SK-N-SH treated with all-trans-retinoic acid at 6 μM for 48 hours (cell line): ENCODE measurements at regions not wholly inside any gene's neighbourhood (a gene's known extent, or its start where the extent isn't known, plus 50 kb on each side); places are given as distances from the start of the nearest gene placed in this dataset.

Experiments used
- ATAC-seq: fragments of 200-7000 bp; cut with Tn5 transposase; 3 replicates; pipeline ENCODE4 v1.9.1; 2020; ENCODE audit warnings: mild to moderate bottlenecking, moderate library complexity
- ARNTL ChIP-seq: fragments of 450-650 bp; formaldehyde crosslinking; IDR thresholded peaks from 2 replicates; pipeline ENCODE4 v1.5.0; 2020; ENCODE audit warnings: low read depth, mild to moderate bottlenecking, moderate library complexity, borderline replicate concordance
- ESRRG ChIP-seq: fragments of 250-450 bp; sonication (Bioruptor Pico); IDR thresholded peaks from 2 replicates; pipeline ENCODE4 v1.6.1; 2021; ENCODE audit warnings: mild to moderate bottlenecking
- GLIS3 ChIP-seq: fragments of 250-450 bp; sonication (Bioruptor Pico); IDR thresholded peaks from 2 replicates; pipeline ENCODE4 v1.5.0; 2020; ENCODE audit warnings: mild to moderate bottlenecking, moderate library complexity
- ISL1 ChIP-seq: fragments of 250-450 bp; sonication (Bioruptor Pico); IDR thresholded peaks from 2 replicates; pipeline ENCODE4 v2.1.2; 2022; ENCODE audit warnings: mild to moderate bottlenecking, moderate library complexity
- OSR1 ChIP-seq: fragments of 250-450 bp; sonication (Bioruptor Pico); IDR thresholded peaks from 2 replicates; pipeline ENCODE4 v1.8.0; 2022; ENCODE audit warnings: moderate library complexity, mild to moderate bottlenecking, inconsistent platforms
- PPARA ChIP-seq: fragments of 250-450 bp; sonication (Bioruptor Pico); IDR thresholded peaks from 2 replicates; pipeline ENCODE4 v1.5.0; 2020; ENCODE audit warnings: mild to moderate bottlenecking, borderline replicate concordance
- RARB ChIP-seq: fragments of 250-450 bp; sonication (Bioruptor Pico); IDR thresholded peaks from 2 replicates; pipeline ENCODE4 v1.8.0; 2021; ENCODE audit warnings: mild to moderate bottlenecking, moderate library complexity
- SNAI2 ChIP-seq: fragments of 250-450 bp; sonication (Bioruptor Pico); IDR thresholded peaks from 2 replicates; pipeline ENCODE4 v1.5.0; 2020; ENCODE audit warnings: mild to moderate bottlenecking, moderate library complexity
- TCF4 ChIP-seq: fragments of 250-450 bp; sonication (Bioruptor Pico); IDR thresholded peaks from 2 replicates; pipeline ENCODE4 v1.8.0; 2021; ENCODE audit warnings: mild to moderate bottlenecking, moderate library complexity, borderline replicate concordance
- TOX ChIP-seq: fragments of 250-450 bp; sonication (Bioruptor Pico); IDR thresholded peaks from 2 replicates; pipeline ENCODE4 v1.8.0; 2021; ENCODE audit warnings: mild to moderate bottlenecking, moderate library complexity, borderline replicate concordance
- ZC3H10 ChIP-seq: fragments of 250-450 bp; sonication (Bioruptor Pico); IDR thresholded peaks from 2 replicates; pipeline ENCODE4 v1.5.1; 2021; ENCODE audit warnings: mild to moderate bottlenecking, moderate library complexity
- ZFP3 ChIP-seq: fragments of 250-450 bp; sonication (Bioruptor Pico); IDR thresholded peaks from 2 replicates; pipeline ENCODE4 v1.5.0; 2020; ENCODE audit warnings: mild to moderate bottlenecking, moderate library complexity
- ZNF565 ChIP-seq: fragments of 450-650 bp; formaldehyde crosslinking; conservative IDR thresholded peaks from 2 replicates; pipeline ENCODE4 v1.5.0; 2020; ENCODE audit warnings: low read depth, mild to moderate bottlenecking, moderate library complexity
- ZNF70 ChIP-seq: fragments of 450-650 bp; formaldehyde crosslinking; IDR thresholded peaks from 2 replicates; pipeline ENCODE4 v1.5.0; 2020; ENCODE audit warnings: mild to moderate bottlenecking, moderate library complexity
- TF ChIP-seq, protein P1 (sequence below): fragments of 250-450 bp; sonication (Bioruptor Pico); IDR thresholded peaks from 2 replicates; pipeline ENCODE4 v1.5.1; 2021; ENCODE audit warnings: mild to moderate bottlenecking, moderate library complexity
- TF ChIP-seq, protein P2 (sequence below): fragments of 250-450 bp; sonication (Bioruptor Pico); IDR thresholded peaks from 2 replicates; pipeline ENCODE4 v1.5.1; 2020; ENCODE audit warnings: low read depth, mild to moderate bottlenecking, moderate library complexity
- TF ChIP-seq, protein P3 (sequence below): fragments of 250-450 bp; sonication (Bioruptor Pico); IDR thresholded peaks from 2 replicates; pipeline ENCODE4 v1.5.0; 2020; ENCODE audit warnings: mild to moderate bottlenecking, moderate library complexity
- TF ChIP-seq, protein P4 (sequence below): fragments of 250-450 bp; sonication (Bioruptor Pico); IDR thresholded peaks from 2 replicates; pipeline ENCODE4 v1.8.0; 2020; ENCODE audit warnings: mild to moderate bottlenecking, moderate library complexity, borderline replicate concordance
- TF ChIP-seq, protein P5 (sequence below): fragments of 250-450 bp; sonication (Bioruptor Pico); IDR thresholded peaks from 2 replicates; pipeline ENCODE4 v1.8.0; 2021; ENCODE audit warnings: low read depth, mild to moderate bottlenecking, moderate library complexity, borderline replicate concordance

DNA sequence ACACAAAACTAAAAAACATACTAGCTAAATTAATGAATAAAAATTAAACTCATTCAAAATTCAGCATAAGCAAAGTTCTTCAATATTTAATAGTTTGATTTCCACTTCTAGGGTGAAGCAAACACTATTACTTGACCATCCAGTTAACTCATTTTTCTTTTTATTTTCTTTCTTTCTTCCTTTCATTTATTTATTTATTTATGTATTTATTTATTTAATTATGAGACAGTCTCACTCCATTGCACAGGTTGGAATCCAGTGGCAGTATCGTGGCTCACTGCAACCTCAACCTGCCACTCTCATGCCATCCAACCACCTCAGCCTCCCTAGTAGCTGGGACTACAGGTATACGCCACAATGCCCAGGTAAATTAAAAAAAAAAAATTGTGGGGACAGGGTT lies 2069.5 kb downstream of the NCAM2 start (continued):
- TF ChIP-seq ZNF565 (CRISPR knock-in tag): no peak
- no peak for TF ChIP-seq SNAI2 (CRISPR knock-in tag)
- TF ChIP-seq, protein P1, sequence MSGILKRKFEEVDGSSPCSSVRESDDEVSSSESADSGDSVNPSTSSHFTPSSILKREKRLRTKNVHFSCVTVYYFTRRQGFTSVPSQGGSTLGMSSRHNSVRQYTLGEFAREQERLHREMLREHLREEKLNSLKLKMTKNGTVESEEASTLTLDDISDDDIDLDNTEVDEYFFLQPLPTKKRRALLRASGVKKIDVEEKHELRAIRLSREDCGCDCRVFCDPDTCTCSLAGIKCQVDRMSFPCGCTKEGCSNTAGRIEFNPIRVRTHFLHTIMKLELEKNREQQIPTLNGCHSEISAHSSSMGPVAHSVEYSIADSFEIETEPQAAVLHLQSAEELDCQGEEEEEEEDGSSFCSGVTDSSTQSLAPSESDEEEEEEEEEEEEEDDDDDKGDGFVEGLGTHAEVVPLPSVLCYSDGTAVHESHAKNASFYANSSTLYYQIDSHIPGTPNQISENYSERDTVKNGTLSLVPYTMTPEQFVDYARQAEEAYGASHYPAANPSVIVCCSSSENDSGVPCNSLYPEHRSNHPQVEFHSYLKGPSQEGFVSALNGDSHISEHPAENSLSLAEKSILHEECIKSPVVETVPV (CRISPR knock-in tag): no peak
- TF ChIP-seq, protein P2, sequence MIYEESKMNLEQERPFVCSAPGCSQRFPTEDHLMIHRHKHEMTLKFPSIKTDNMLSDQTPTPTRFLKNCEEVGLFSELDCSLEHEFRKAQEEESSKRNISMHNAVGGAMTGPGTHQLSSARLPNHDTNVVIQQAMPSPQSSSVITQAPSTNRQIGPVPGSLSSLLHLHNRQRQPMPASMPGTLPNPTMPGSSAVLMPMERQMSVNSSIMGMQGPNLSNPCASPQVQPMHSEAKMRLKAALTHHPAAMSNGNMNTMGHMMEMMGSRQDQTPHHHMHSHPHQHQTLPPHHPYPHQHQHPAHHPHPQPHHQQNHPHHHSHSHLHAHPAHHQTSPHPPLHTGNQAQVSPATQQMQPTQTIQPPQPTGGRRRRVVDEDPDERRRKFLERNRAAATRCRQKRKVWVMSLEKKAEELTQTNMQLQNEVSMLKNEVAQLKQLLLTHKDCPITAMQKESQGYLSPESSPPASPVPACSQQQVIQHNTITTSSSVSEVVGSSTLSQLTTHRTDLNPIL (CRISPR knock-in tag): no peak
- TF ChIP-seq RARB (CRISPR knock-in tag): no peak
- TF ChIP-seq ARNTL (CRISPR knock-in tag): no peak
- no peak for TF ChIP-seq ZFP3 (CRISPR knock-in tag)
- TF ChIP-seq TCF4: no peak
- TF ChIP-seq ZC3H10: no peak
- no peak for TF ChIP-seq PPARA (CRISPR knock-in tag)
- no peak for TF ChIP-seq ESRRG (CRISPR knock-in tag)

DNA sequence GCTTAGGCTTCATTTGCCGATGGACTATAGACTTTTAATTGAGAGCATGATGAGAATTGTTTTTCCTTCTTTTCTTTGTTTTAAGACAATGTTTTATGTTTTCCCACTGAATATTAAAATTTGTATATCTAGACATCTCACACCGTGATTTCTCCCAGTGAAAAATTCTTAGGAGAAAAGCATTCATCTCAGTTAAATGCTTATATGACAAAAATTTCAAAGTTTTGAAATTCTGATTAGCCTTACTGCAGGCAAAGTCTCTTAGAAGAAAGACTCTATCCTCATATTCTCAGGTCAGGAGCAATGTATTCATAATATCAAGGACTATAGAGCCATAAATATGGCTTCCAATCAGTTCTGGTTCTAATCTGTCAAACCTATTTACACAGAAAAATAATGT lies 2085.0 kb downstream of the NCAM2 start:
- TF ChIP-seq, protein P3, sequence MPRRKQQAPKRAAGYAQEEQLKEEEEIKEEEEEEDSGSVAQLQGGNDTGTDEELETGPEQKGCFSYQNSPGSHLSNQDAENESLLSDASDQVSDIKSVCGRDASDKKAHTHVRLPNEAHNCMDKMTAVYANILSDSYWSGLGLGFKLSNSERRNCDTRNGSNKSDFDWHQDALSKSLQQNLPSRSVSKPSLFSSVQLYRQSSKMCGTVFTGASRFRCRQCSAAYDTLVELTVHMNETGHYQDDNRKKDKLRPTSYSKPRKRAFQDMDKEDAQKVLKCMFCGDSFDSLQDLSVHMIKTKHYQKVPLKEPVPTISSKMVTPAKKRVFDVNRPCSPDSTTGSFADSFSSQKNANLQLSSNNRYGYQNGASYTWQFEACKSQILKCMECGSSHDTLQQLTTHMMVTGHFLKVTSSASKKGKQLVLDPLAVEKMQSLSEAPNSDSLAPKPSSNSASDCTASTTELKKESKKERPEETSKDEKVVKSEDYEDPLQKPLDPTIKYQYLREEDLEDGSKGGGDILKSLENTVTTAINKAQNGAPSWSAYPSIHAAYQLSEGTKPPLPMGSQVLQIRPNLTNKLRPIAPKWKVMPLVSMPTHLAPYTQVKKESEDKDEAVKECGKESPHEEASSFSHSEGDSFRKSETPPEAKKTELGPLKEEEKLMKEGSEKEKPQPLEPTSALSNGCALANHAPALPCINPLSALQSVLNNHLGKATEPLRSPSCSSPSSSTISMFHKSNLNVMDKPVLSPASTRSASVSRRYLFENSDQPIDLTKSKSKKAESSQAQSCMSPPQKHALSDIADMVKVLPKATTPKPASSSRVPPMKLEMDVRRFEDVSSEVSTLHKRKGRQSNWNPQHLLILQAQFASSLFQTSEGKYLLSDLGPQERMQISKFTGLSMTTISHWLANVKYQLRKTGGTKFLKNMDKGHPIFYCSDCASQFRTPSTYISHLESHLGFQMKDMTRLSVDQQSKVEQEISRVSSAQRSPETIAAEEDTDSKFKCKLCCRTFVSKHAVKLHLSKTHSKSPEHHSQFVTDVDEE (CRISPR knock-in tag): no peak
- TF ChIP-seq TOX (CRISPR knock-in tag) (no peak), ESRRG (CRISPR knock-in tag) (no peak), RARB (CRISPR knock-in tag) (no peak), OSR1 (CRISPR knock-in tag) (no peak), ISL1 (no peak)
- TF ChIP-seq, protein P4, sequence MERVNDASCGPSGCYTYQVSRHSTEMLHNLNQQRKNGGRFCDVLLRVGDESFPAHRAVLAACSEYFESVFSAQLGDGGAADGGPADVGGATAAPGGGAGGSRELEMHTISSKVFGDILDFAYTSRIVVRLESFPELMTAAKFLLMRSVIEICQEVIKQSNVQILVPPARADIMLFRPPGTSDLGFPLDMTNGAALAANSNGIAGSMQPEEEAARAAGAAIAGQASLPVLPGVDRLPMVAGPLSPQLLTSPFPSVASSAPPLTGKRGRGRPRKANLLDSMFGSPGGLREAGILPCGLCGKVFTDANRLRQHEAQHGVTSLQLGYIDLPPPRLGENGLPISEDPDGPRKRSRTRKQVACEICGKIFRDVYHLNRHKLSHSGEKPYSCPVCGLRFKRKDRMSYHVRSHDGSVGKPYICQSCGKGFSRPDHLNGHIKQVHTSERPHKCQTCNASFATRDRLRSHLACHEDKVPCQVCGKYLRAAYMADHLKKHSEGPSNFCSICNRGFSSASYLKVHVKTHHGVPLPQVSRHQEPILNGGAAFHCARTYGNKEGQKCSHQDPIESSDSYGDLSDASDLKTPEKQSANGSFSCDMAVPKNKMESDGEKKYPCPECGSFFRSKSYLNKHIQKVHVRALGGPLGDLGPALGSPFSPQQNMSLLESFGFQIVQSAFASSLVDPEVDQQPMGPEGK: no peak
- no peak for ATAC-seq

DNA sequence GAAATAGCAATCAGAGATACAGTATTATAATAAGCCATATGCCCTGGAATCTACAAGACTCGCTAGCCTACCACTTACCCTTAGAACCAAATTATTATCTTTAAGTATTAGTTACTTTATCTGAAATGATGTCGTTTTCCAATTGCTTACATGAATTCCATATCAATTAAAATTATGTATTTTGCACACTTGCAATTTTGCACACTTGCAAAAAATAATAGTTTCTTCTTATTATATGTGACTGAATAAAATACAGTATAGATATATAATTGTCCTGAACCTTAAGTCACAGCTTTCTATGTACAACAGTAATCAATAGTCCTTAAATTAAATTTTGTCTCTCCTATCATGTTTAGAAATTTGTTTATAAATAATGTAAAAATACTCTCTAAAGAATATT lies 2095.1 kb downstream of the NCAM2 start:
- TF ChIP-seq TCF4 (no peak), ZNF70 (no peak), ESRRG (CRISPR knock-in tag) (no peak), PPARA (CRISPR knock-in tag) (no peak), GLIS3 (CRISPR knock-in tag) (no peak), ISL1 (no peak), OSR1 (CRISPR knock-in tag) (no peak)
- TF ChIP-seq, protein P3 (CRISPR knock-in tag): no peak
- TF ChIP-seq, protein P2 (CRISPR knock-in tag): no peak
- TF ChIP-seq, protein P5, sequence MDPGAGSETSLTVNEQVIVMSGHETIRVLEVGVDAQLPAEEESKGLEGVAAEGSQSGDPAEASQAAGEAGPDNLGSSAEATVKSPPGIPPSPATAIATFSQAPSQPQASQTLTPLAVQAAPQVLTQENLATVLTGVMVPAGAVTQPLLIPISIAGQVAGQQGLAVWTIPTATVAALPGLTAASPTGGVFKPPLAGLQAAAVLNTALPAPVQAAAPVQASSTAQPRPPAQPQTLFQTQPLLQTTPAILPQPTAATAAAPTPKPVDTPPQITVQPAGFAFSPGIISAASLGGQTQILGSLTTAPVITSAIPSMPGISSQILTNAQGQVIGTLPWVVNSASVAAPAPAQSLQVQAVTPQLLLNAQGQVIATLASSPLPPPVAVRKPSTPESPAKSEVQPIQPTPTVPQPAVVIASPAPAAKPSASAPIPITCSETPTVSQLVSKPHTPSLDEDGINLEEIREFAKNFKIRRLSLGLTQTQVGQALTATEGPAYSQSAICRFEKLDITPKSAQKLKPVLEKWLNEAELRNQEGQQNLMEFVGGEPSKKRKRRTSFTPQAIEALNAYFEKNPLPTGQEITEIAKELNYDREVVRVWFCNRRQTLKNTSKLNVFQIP (CRISPR knock-in tag): no peak
- no peak for ATAC-seq
